Liver (tissue), 8 donors: ENCODE measurements at regions not wholly inside any gene's neighbourhood (a gene's known extent, or its start where the extent isn't known, plus 50 kb on each side); places are given as distances from the start of the nearest gene placed in this dataset.

ENCODE experiments used
- DNase-seq: peaks from one replicate; pipeline ENCODE4 v3.0.0-alpha.2; 2017; ENCODE audit warnings: low spot score
- H3K27ac ChIP-seq, 2 donors: one replicate each; pipeline ENCODE4 v1.7.0; 2013; ENCODE audit warnings: inconsistent platforms in 2 of 2, low read length in 2 of 2, control low read depth in 1 of 2, low read depth in 1 of 2, mild to moderate bottlenecking in 1 of 2
- H3K27me3 ChIP-seq, 4 donors: one replicate each; pipeline versions ENCODE4 v1.6.1 to v1.7.0; 2013; ENCODE audit warnings: low read length in 3 of 4, inconsistent platforms in 1 of 4, mild to moderate bottlenecking in 1 of 4, moderate library complexity in 1 of 4; ENCODE audit not compliant: control insufficient read depth in 4 of 4, insufficient read depth in 4 of 4
- H3K36me3 ChIP-seq, 4 donors: one replicate each; pipeline versions ENCODE4 v1.6.1 to v1.7.0; 2013; ENCODE audit warnings: low read length in 3 of 4, mild to moderate bottlenecking in 3 of 4, low read depth in 1 of 4, moderate library complexity in 1 of 4; ENCODE audit not compliant: control insufficient read depth in 4 of 4, insufficient read depth in 3 of 4
- H3K4me1 ChIP-seq, 4 donors: one replicate each; pipeline versions ENCODE4 v1.6.1 to v1.7.0; 2013; ENCODE audit warnings: low read length in 3 of 4, mild to moderate bottlenecking in 3 of 4, moderate library complexity in 1 of 4; ENCODE audit not compliant: control insufficient read depth in 4 of 4, insufficient read depth in 4 of 4
- H3K4me3 ChIP-seq, 3 donors: one replicate each; pipeline versions ENCODE4 v1.6.1 to v1.7.0; 2013; ENCODE audit warnings: low read length in 3 of 3, control low read depth in 1 of 3, low read depth in 1 of 3, mild to moderate bottlenecking in 1 of 3
- H3K9ac ChIP-seq, 2 donors: one replicate each; pipeline ENCODE4 v1.7.0; 2013; ENCODE audit warnings: low read length in 2 of 2, mild to moderate bottlenecking in 2 of 2, moderate library complexity in 2 of 2, control low read depth in 1 of 2, low read depth in 1 of 2
- H3K9me3 ChIP-seq, 4 donors: one replicate each; pipeline versions ENCODE4 v1.6.1 to v1.7.0; 2013; ENCODE audit warnings: low read length in 3 of 4; ENCODE audit not compliant: control insufficient read depth in 4 of 4
- ATF3 ChIP-seq: IDR thresholded peaks from 2 replicates; pipeline ENCODE4 v1.6.1; 2016; ENCODE audit warnings: antibody characterized with exemption
- EGR1 ChIP-seq, 2 donors: IDR thresholded peaks; 2 replicates each; pipeline ENCODE4 v1.6.1; 2016 to 2018; ENCODE audit warnings: antibody characterized with exemption in 2 of 2, low read depth in 2 of 2
- FOXA1 ChIP-seq: IDR thresholded peaks from 2 replicates; pipeline ENCODE4 v1.6.1; 2016; ENCODE audit warnings: antibody characterized with exemption
- FOXA2 ChIP-seq: IDR thresholded peaks from 2 replicates; pipeline ENCODE4 v1.6.1; 2016; ENCODE audit warnings: antibody characterized with exemption
- GABPA ChIP-seq, 2 donors: IDR thresholded peaks in 1 of 2; conservative IDR thresholded peaks in 1 of 2; 2 replicates each; pipeline ENCODE4 v1.6.1; 2016; ENCODE audit warnings: antibody characterized with exemption in 2 of 2, mild to moderate bottlenecking in 1 of 2, moderate library complexity in 1 of 2
- HNF4A ChIP-seq, 2 donors: conservative IDR thresholded peaks; 2 replicates each; pipeline ENCODE4 v1.6.1; 2016; ENCODE audit warnings: antibody characterized with exemption in 2 of 2, mild to moderate bottlenecking in 2 of 2
- HNF4G ChIP-seq: IDR thresholded peaks from 2 replicates; pipeline ENCODE4 v1.6.1; 2016; ENCODE audit warnings: antibody characterized with exemption
- JUND ChIP-seq, 2 donors: IDR thresholded peaks; 2 replicates each; pipeline ENCODE4 v1.6.1; 2016; ENCODE audit warnings: antibody characterized with exemption in 2 of 2
- NR2F2 ChIP-seq: IDR thresholded peaks from 2 replicates; pipeline ENCODE4 v1.6.1; 2016; ENCODE audit warnings: antibody characterized with exemption
- RAD21 ChIP-seq, 2 donors: IDR thresholded peaks; 2 replicates each; pipeline ENCODE4 v1.6.1; 2016; ENCODE audit warnings: antibody characterized with exemption in 2 of 2, mild to moderate bottlenecking in 2 of 2
- RXRA ChIP-seq, 2 donors: IDR thresholded peaks; 2 replicates each; pipeline ENCODE4 v1.6.1; 2017 to 2018; ENCODE audit warnings: antibody characterized with exemption in 2 of 2, mild to moderate bottlenecking in 1 of 2
- SP1 ChIP-seq: IDR thresholded peaks from 2 replicates; pipeline ENCODE4 v1.6.1; 2018; ENCODE audit warnings: antibody characterized with exemption, mild to moderate bottlenecking
- TAF1 ChIP-seq: conservative IDR thresholded peaks from 2 replicates; pipeline ENCODE4 v1.6.1; 2016; ENCODE audit warnings: antibody characterized with exemption, mild to moderate bottlenecking
- YY1 ChIP-seq: IDR thresholded peaks from 2 replicates; pipeline ENCODE4 v1.6.1; 2016; ENCODE audit warnings: antibody characterized with exemption, mild to moderate bottlenecking
- WGBS: extraction: QIAGEN DNeasy Blood & Tissue Kit; methylation state at CpG from one replicate; pipeline ENCODE4 v1.1.7; 2013; 5-methylcytosine and 5-hydroxymethylcytosine counted together
- TF ChIP-seq, protein P1 (sequence below): IDR thresholded peaks from 2 replicates; pipeline ENCODE4 v1.6.1; 2016; ENCODE audit warnings: antibody characterized with exemption
- TF ChIP-seq, protein P2 (sequence below): IDR thresholded peaks from 2 replicates; pipeline ENCODE4 v1.6.1; 2016; ENCODE audit warnings: antibody characterized with exemption
- TF ChIP-seq, protein P3 (sequence below): IDR thresholded peaks from 2 replicates; pipeline ENCODE4 v1.6.1; 2016; ENCODE audit warnings: antibody characterized with exemption, mild to moderate bottlenecking
- TF ChIP-seq, protein P4 (sequence below): fragments of 150-350 bp; IDR thresholded peaks from 2 replicates; pipeline ENCODE4 v1.5.1; 2017; ENCODE audit warnings: improper control_type of control experiment, low read depth, low read length; ENCODE audit not compliant: missing input control
- donor health status: healthy.
- donor health status: healthy.
- donor health status: healthy.
- donor health status: healthy.
- donor health status: healthy.

- Histone ChIP-seq H3K27me3 (peaks cover 0 to 4% (median 0%) of the 10 kb centered on the region in 4 donors), H3K36me3 (no peaks in the 10 kb centered on the region), H3K4me1 (no peaks in the 10 kb centered on the region), H3K9ac (no peak overlapping the region), H3K27ac (no peak overlapping the region), H3K9me3 (no peaks in the 10 kb centered on the region), H3K4me3 (no peak overlapping the region)
- peak; percentile 30 for DNase-seq
- TF ChIP-seq RXRA (IDR thresholded peaks at IDR 0.05) (no peak), HNF4G (no peak), YY1 (no peak), SP1 (no peak), JUND (IDR thresholded peaks at IDR 0.05) (no peak), HNF4A (conservative IDR thresholded peaks at IDR 0.05) (no peak), GABPA (IDR thresholded peaks at IDR 0.05 in 1 of 2, conservative IDR thresholded peaks at IDR 0.05 in 1 of 2) (no peak), ATF3 (no peak), FOXA2 (no peak), FOXA1 (no peak)
- TF ChIP-seq, protein P1, sequence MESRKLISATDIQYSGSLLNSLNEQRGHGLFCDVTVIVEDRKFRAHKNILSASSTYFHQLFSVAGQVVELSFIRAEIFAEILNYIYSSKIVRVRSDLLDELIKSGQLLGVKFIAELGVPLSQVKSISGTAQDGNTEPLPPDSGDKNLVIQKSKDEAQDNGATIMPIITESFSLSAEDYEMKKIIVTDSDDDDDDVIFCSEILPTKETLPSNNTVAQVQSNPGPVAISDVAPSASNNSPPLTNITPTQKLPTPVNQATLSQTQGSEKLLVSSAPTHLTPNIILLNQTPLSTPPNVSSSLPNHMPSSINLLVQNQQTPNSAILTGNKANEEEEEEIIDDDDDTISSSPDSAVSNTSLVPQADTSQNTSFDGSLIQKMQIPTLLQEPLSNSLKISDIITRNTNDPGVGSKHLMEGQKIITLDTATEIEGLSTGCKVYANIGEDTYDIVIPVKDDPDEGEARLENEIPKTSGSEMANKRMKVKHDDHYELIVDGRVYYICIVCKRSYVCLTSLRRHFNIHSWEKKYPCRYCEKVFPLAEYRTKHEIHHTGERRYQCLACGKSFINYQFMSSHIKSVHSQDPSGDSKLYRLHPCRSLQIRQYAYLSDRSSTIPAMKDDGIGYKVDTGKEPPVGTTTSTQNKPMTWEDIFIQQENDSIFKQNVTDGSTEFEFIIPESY, result no peak
- TF ChIP-seq, protein P2, sequence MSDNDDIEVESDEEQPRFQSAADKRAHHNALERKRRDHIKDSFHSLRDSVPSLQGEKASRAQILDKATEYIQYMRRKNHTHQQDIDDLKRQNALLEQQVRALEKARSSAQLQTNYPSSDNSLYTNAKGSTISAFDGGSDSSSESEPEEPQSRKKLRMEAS, result no peak
- WGBS, result 85% methylated on average over 12 of the region's 12 CpGs
These were observed 488.7 kb downstream of the TBC1D22A start for GRCh38 chr22:47250995-47251765.

- H3K9me3 ChIP-seq, result no peaks in the 10 kb centered on the region
- H3K27ac ChIP-seq, result no peak overlapping the region
- no peak overlapping the region for H3K9ac ChIP-seq
- TF ChIP-seq NR2F2, result no peak
- TF ChIP-seq RAD21 (IDR thresholded peaks at IDR 0.05), result no peak
- TF ChIP-seq FOXA2, result no peak
- no peak for TF ChIP-seq HNF4A (conservative IDR thresholded peaks at IDR 0.05)
- TF ChIP-seq, protein P2, result no peak
- TF ChIP-seq EGR1 (IDR thresholded peaks at IDR 0.05; ENCODE audit: low read depth in 2 of 2), result no peak
- TF ChIP-seq RXRA (IDR thresholded peaks at IDR 0.05), result no peak
- TF ChIP-seq HNF4G, result no peak
- TF ChIP-seq TAF1, result no peak
- TF ChIP-seq JUND (IDR thresholded peaks at IDR 0.05), result no peak
- TF ChIP-seq, protein P1, result no peak
- TF ChIP-seq SP1, result no peak
- TF ChIP-seq, protein P3, sequence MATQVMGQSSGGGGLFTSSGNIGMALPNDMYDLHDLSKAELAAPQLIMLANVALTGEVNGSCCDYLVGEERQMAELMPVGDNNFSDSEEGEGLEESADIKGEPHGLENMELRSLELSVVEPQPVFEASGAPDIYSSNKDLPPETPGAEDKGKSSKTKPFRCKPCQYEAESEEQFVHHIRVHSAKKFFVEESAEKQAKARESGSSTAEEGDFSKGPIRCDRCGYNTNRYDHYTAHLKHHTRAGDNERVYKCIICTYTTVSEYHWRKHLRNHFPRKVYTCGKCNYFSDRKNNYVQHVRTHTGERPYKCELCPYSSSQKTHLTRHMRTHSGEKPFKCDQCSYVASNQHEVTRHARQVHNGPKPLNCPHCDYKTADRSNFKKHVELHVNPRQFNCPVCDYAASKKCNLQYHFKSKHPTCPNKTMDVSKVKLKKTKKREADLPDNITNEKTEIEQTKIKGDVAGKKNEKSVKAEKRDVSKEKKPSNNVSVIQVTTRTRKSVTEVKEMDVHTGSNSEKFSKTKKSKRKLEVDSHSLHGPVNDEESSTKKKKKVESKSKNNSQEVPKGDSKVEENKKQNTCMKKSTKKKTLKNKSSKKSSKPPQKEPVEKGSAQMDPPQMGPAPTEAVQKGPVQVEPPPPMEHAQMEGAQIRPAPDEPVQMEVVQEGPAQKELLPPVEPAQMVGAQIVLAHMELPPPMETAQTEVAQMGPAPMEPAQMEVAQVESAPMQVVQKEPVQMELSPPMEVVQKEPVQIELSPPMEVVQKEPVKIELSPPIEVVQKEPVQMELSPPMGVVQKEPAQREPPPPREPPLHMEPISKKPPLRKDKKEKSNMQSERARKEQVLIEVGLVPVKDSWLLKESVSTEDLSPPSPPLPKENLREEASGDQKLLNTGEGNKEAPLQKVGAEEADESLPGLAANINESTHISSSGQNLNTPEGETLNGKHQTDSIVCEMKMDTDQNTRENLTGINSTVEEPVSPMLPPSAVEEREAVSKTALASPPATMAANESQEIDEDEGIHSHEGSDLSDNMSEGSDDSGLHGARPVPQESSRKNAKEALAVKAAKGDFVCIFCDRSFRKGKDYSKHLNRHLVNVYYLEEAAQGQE, result no peak
- TF ChIP-seq, protein P4, sequence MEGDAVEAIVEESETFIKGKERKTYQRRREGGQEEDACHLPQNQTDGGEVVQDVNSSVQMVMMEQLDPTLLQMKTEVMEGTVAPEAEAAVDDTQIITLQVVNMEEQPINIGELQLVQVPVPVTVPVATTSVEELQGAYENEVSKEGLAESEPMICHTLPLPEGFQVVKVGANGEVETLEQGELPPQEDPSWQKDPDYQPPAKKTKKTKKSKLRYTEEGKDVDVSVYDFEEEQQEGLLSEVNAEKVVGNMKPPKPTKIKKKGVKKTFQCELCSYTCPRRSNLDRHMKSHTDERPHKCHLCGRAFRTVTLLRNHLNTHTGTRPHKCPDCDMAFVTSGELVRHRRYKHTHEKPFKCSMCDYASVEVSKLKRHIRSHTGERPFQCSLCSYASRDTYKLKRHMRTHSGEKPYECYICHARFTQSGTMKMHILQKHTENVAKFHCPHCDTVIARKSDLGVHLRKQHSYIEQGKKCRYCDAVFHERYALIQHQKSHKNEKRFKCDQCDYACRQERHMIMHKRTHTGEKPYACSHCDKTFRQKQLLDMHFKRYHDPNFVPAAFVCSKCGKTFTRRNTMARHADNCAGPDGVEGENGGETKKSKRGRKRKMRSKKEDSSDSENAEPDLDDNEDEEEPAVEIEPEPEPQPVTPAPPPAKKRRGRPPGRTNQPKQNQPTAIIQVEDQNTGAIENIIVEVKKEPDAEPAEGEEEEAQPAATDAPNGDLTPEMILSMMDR, result no peak
- no peak for TF ChIP-seq YY1
- TF ChIP-seq ATF3, result no peak
- TF ChIP-seq GABPA (IDR thresholded peaks at IDR 0.05 in 1 of 2, conservative IDR thresholded peaks at IDR 0.05 in 1 of 2), result no peak
- peak; percentile 9 for DNase-seq
- WGBS, result 47% methylated on average over 8 of the region's 8 CpGs
- H3K27me3 ChIP-seq, result peaks cover 0 to 4% (median 0%) of the 10 kb centered on the region in 4 donors
- H3K36me3 ChIP-seq, result no peaks in the 10 kb centered on the region
- H3K4me3 ChIP-seq, result no peak overlapping the region
- no peaks in the 10 kb centered on the region for H3K4me1 ChIP-seq
These were observed 487.0 kb downstream of the TBC1D22A start for GRCh38 chr22:47249370-47249928.
